Endothelial cell of umbilical vein (primary cell): ENCODE measurements at regions not wholly inside any gene's neighbourhood (a gene's known extent, or its start where the extent isn't known, plus 50 kb on each side); places are given as distances from the start of the nearest gene placed in this dataset.

ENCODE experiments used
- BruUV-seq: library from RNA; stranded (reverse); fragments of 400-500 nt; replicated peaks from 2 replicates; lab custom pipeline; 2021; lab: Mats Ljungman, UMichigan
- CTCF ChIA-PET: fragments of 300-600, 350-600 bp; sonication (Branson Sonifier 250); formaldehyde crosslinking; loops from one replicate; lab custom pipeline; 2021; ENCODE audit warnings: antibody characterized with exemption, inconsistent platforms; lab: Charles Lee
- POLR2A ChIA-PET: fragments of 300-600, 350-600 bp; sonication (Branson Sonifier 250); formaldehyde crosslinking; loops from one replicate; lab custom pipeline; 2021; ENCODE audit warnings: antibody characterized with exemption, inconsistent platforms; lab: Charles Lee
- DNase-seq: peaks from one replicate; pipeline ENCODE4 v3.0.0-alpha.2; 2011; ENCODE audit warnings: low read depth, low spot score
- FAIRE-seq: peaks from 2 replicates; lab custom pipeline; 2011; peaks lifted over from hg19 to GRCh38; lab: Jason Lieb, UNC
- H2AFZ ChIP-seq: 2 replicates; pipeline ENCODE4 v1.6.0; 2012; ENCODE audit warnings: low read depth, low read length, control low read depth, inconsistent platforms
- H3K27ac ChIP-seq: 2 replicates; pipeline ENCODE4 v1.5.1; 2011; ENCODE audit warnings: low read depth, mild to moderate bottlenecking, control low read depth, low read length, moderate library complexity; ENCODE audit not compliant: insufficient read depth
- H3K27me3 ChIP-seq, 2 experiments: 2 replicates each; pipeline versions ENCODE4 v1.6.0 to v1.6.1; 2011; ENCODE audit warnings: low read length in 2 of 2, mixed read lengths in 1 of 2; ENCODE audit not compliant: control insufficient read depth in 2 of 2, insufficient read depth in 2 of 2
- H3K36me3 ChIP-seq, 2 experiments: 2 replicates in 1 of 2; 3 replicates in 1 of 2; pipeline ENCODE4 v1.5.1; 2011; ENCODE audit warnings: low read length in 2 of 2, mild to moderate bottlenecking in 1 of 2, moderate library complexity in 1 of 2; ENCODE audit not compliant: control insufficient read depth in 2 of 2, insufficient read depth in 2 of 2; ENCODE audit errors: extremely low read depth in 1 of 2
- H3K4me1 ChIP-seq: 3 replicates; pipeline ENCODE4 v1.5.1; 2011; ENCODE audit warnings: mild to moderate bottlenecking, low read length; ENCODE audit not compliant: control insufficient read depth, insufficient read depth; ENCODE audit errors: extremely low read depth
- H3K4me2 ChIP-seq: 2 replicates; pipeline ENCODE4 v1.6.1; 2011; ENCODE audit warnings: low read length, control low read depth, mixed read lengths; ENCODE audit not compliant: insufficient read depth
- H3K4me3 ChIP-seq, 3 experiments: fragments of 200-600 bp in 1 of 3; sonication (generic), shearing (Covaris generic) in 1 of 3; replicated peaks in 1 of 3; 2 replicates each; pipeline ENCODE4 v1.5.1; 2011 to 2016; ENCODE audit warnings: control low read depth in 3 of 3, low read length in 3 of 3, mild to moderate bottlenecking in 2 of 3, inconsistent platforms in 1 of 3, low read depth in 1 of 3, moderate library complexity in 1 of 3; ENCODE audit not compliant: insufficient read depth in 1 of 3
- H3K79me2 ChIP-seq: 2 replicates; pipeline ENCODE4 v1.6.0; 2012; ENCODE audit warnings: low read length, inconsistent platforms; ENCODE audit not compliant: control insufficient read depth, insufficient read depth
- H3K9ac ChIP-seq: replicated peaks from 2 replicates; pipeline ENCODE3; 2011; ENCODE audit warnings: low read length, control low read depth; ENCODE audit not compliant: insufficient read depth; ENCODE audit errors: extremely low read depth
- H3K9me1 ChIP-seq: replicated peaks from 3 replicates; pipeline ENCODE4 v1.6.0; 2011; ENCODE audit warnings: mild to moderate bottlenecking, low read length; ENCODE audit not compliant: control insufficient read depth, insufficient read depth; ENCODE audit errors: extremely low read depth
- H3K9me3 ChIP-seq: replicated peaks from 2 replicates; pipeline ENCODE4 v1.5.1; 2012; ENCODE audit warnings: low read length, inconsistent platforms; ENCODE audit not compliant: control insufficient read depth, insufficient read depth
- H4K20me1 ChIP-seq: replicated peaks from 2 replicates; pipeline ENCODE3; 2011; ENCODE audit warnings: mild to moderate bottlenecking, low read length; ENCODE audit not compliant: control insufficient read depth, insufficient read depth; ENCODE audit errors: extremely low read depth
- EZH2 ChIP-seq: IDR thresholded peaks from 2 replicates; pipeline ENCODE4 v1.6.1; 2012; ENCODE audit warnings: borderline replicate concordance, low read depth, mild to moderate bottlenecking, moderate library complexity, low read length, inconsistent platforms; ENCODE audit not compliant: severe bottlenecking
- FOS ChIP-seq: IDR thresholded peaks from 2 replicates; pipeline ENCODE4 v1.6.1; 2011; ENCODE audit warnings: mild to moderate bottlenecking, low read length, moderate library complexity, borderline replicate concordance; ENCODE audit not compliant: insufficient read depth
- GATA2 ChIP-seq: IDR thresholded peaks from 2 replicates; pipeline ENCODE4 v1.7.0; 2011; ENCODE audit warnings: low read depth, mild to moderate bottlenecking, moderate library complexity, mixed read lengths, low read length; ENCODE audit not compliant: insufficient read length, insufficient read depth
- JUN ChIP-seq: IDR thresholded peaks from 2 replicates; pipeline ENCODE4 v1.6.1; 2011; ENCODE audit warnings: borderline replicate concordance, low read depth; ENCODE audit not compliant: insufficient read length, insufficient read depth
- MYC ChIP-seq: IDR thresholded peaks from one replicate; pipeline ENCODE4 v1.6.1; 2011; ENCODE audit warnings: mild to moderate bottlenecking, low read depth, low read length
- POLR2AphosphoS5 ChIP-seq: IDR thresholded peaks from 2 replicates; pipeline ENCODE4 v1.6.1; 2012; ENCODE audit warnings: low read depth, mild to moderate bottlenecking, control low read depth, low read length, moderate library complexity; ENCODE audit not compliant: insufficient read depth
- dilution Hi-C: fragments of 300-500 bp; cut with MboI; formaldehyde crosslinking; loops from one replicate; pipeline ENCODE4 v1.15.0; 2019; ENCODE audit warnings: low sequenced_read_pairs; ENCODE audit not compliant: extremely low pct_ligation_motif_present
- intact Hi-C: fragments of 100-400 bp; cut with micrococcal nuclease; formaldehyde crosslinking; loops from one replicate; pipeline ENCODE4 v1.10.0; 2022
- TF ChIP-seq, protein P1 (sequence below): IDR thresholded peaks from 2 replicates; pipeline ENCODE4 v1.6.1; 2011; ENCODE audit not compliant: insufficient read depth, insufficient read length

DNA sequence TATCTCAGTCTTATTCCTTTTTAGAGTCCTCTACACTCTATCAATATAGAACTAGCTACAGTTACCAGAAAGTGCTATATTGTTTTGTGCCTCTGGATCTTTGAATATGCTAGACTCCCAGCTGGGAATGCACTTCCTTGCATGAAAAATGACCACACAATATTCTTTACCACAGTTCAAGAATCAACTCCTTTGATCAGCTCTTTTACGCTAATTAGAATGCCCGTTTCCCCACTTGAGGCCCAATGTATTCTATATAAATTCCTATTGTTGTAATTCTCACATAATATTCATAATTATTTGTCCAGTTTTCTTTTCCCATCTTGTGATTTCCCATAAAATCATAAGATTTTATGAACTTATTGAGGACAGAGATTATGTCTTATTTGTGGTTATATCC lies 142.2 kb downstream of the UBE2E3 start:
- ChIA-PET CTCF (interaction anchor here (1.5 kb wide), 1 partner anchor 344 kb away, joined by 4 read pairs; no protein-coding TSS in a partner anchor), POLR2A (no interaction called here)
- FAIRE-seq (no peak), DNase-seq (no peak)
- no TSS peak for BruUV-seq
- Histone ChIP-seq H3K79me2 (no peaks in the 10 kb centered on the region), H3K4me1 (peaks cover 16% of the 10 kb centered on the region), H3K27me3 (no peaks in the 10 kb centered on the region), H3K9me3 (no peaks in the 10 kb centered on the region), H3K36me3 (no peaks in the 10 kb centered on the region), H3K9me1 (no peaks in the 10 kb centered on the region), H3K4me3 (no peak overlapping the region), H3K27ac (no peak overlapping the region), H2AFZ (no peak overlapping the region), H3K9ac (no peak overlapping the region), H3K4me2 (no peak overlapping the region), H4K20me1 (no peaks in the 10 kb centered on the region)
- dilution Hi-C loops (no loop called here), intact Hi-C loops (no loop called here)
- TF ChIP-seq EZH2 (no peak), MYC (no peak), POLR2AphosphoS5 (no peak), GATA2 (no peak)
- TF ChIP-seq, protein P1, sequence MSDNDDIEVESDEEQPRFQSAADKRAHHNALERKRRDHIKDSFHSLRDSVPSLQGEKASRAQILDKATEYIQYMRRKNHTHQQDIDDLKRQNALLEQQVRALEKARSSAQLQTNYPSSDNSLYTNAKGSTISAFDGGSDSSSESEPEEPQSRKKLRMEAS = no peak

DNA sequence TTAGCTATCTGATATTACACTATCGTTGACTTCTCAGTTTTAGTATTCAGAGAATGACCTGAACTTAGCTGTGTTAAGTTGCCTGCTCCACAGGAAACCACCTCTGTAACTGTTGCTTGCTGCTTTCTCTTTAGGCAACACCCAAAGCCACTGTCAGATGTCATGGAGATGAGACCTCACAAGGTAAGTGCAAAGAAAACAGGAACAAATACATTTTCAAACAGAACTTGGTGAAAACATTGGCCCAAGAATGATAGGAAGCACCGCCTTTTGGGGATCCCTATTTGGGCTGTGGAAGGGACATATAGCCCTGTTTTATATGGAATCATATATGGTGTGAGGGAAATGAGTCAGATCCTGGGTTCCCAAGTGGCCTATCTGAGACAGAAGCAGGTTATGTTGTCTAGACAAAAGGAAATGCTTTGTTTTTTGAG lies 143.4 kb downstream of the UBE2E3 start:
- Histone ChIP-seq H3K27ac (peak overlapping the region; percentile 96), H3K9me1 (no peaks in the 10 kb centered on the region), H3K4me3 (no peak overlapping the region), H2AFZ (peak overlapping the region; percentile 60), H3K4me2 (peak overlapping the region; percentile 38), H4K20me1 (no peaks in the 10 kb centered on the region), H3K79me2 (no peaks in the 10 kb centered on the region), H3K4me1 (peaks cover 16% of the 10 kb centered on the region), H3K9me3 (no peaks in the 10 kb centered on the region), H3K36me3 (no peaks in the 10 kb centered on the region), H3K9ac (peak overlapping the region; percentile 29), H3K27me3 (no peaks in the 10 kb centered on the region)
- DNase-seq (peak; percentile 45), FAIRE-seq (peak; percentile 57)
- intact Hi-C loops = no loop called here
- ChIA-PET CTCF (interaction anchor here (0.6 to 1.3 kb wide), 3 partner anchors 19 to 591 kb away, joined by 3 to 4 read pairs (median 3); no protein-coding TSS in a partner anchor), POLR2A (no interaction called here)
- dilution Hi-C loops = no loop called here
- TSS peak; percentile 100 for BruUV-seq
- TF ChIP-seq EZH2 (no peak), FOS (peak; percentile 55), JUN (peak; percentile 6)
